SKM-1 (cell line): ENCODE measurements at regions not wholly inside any gene's neighbourhood (a gene's known extent, or its start where the extent isn't known, plus 50 kb on each side); places are given as distances from the start of the nearest gene placed in this dataset.
A peak's percentile ranks its signal among the peaks of the same experiment; 100 is the strongest.

ENCODE experiments used
- DNase-seq: peaks from one replicate; lab custom pipeline; 2025; ENCODE audit not compliant: unreplicated experiment; lab: John Stamatoyannopoulos, UW

DNA sequence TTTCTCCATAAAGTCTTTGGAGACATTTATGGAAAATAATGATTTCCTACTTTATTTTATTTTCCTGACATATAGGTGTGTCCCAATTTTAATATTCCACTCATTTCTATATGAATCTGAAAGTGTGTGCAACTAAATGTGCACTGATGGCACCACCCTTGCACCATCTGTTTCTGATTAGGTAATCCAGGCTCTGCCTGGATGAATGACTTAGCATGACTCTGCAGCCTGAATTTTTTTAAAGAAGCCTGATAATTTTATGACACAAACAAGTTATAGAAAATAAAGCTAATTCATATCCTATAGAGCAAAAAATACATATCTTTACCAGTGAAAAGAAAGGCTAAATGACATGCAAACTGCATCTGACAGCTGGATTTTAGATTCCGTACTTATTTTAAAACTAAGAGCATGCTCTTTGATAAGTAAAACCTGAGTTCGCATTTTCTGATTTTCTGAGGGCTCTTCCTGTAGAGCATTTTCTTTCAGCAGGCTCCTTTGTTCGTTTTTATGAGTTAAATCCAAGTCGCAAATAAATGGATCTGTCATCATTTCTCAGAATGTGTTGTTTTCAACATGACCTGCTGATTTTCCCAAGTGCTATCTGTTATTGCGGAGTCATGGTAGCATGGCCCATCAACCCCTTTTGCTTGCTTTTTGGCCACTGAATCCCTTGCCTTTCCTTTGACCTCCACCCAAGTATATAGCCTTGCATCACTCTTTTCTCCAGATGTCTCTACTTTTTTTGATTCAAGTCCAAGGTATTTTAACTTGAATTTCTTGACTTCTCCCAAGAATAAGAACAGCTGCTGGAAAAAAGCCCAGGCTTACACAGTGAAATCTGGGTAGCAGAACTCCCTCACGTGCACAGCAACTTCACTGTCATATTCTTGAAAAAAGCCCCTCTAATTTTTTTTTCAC, 52.8 kb upstream of the LYPLAL1 start:
- DNase-seq: peak; percentile 54

DNA sequence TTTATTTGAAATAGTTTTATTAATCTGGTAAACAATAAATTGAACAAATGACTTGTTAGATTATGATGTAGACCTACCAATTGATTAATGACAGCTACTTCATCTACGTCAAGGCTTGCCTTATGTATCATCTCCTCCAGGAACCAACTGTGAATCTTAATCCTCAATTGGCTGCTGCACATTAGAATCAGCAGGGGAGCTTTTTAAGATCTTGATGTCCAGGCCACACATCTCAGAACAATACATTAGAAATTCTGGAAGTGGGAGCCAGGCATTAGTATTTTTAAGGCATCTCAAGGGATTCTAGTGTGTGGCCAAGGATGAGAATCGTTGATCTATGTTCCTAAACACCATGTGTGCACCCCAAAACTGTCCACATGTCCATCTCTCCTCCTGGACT, 52.0 kb upstream of the LYPLAL1 start:
- no peak for DNase-seq

DNA sequence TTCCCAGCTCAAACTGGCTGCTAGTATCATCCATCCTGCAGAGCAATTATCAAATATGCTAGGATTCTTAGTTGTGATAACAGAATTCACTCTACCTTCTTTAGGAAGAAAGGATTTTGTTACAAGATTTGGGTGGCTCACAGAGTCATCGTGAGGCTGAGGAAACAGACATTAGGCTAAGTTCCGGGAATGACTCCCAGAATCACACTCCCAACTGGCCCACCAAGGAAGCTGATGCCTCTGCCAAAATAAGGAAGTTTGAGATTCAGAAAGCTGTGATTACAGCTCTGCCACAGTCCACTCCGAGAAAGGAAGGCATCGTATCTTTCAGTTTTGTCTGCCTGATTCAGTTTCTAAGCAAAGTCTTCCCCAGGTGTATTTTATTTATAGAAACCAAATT, 50.6 kb upstream of the LYPLAL1 start:
- DNase-seq: no peak
